Cardiac fibroblast (primary cell): ENCODE measurements at regions not wholly inside any gene's neighbourhood (a gene's known extent, or its start where the extent isn't known, plus 50 kb on each side); places are given as distances from the start of the nearest gene placed in this dataset.

Source experiments
- DNase-seq, 2 donors: peaks; one replicate each; pipeline versions ENCODE4 v3.0.0 to v3.0.0-alpha.2; 2010; ENCODE audit warnings: low read depth in 2 of 2
- H3K4me3 ChIP-seq, 2 donors: replicated peaks in 1 of 2; 1 replicate in 1 of 2; 2 replicates in 1 of 2; pipeline ENCODE4 v1.5.1; 2011; ENCODE audit warnings: low read depth in 2 of 2, low read length in 2 of 2, mild to moderate bottlenecking in 2 of 2, moderate library complexity in 1 of 2
- CTCF ChIP-seq: IDR thresholded peaks from one replicate; pipeline ENCODE4 v1.5.1; 2011; ENCODE audit warnings: low read depth, mild to moderate bottlenecking, low read length, inconsistent platforms

GRCh38 chr7:68458010-68458908 is 1140.0 kb upstream of the AUTS2 start:
- DNase-seq: no peak

GRCh38 chr7:68461430-68461829 is 1136.8 kb upstream of the AUTS2 start:
- TF ChIP-seq CTCF: no peak
- no peak overlapping the region for H3K4me3 ChIP-seq
- peak in 1 of 2 donors; percentile 19 for DNase-seq

More at GRCh38 chr7:68458010-68458908, 1140.0 kb upstream of the AUTS2 start:
- no peak for TF ChIP-seq CTCF
- H3K4me3 ChIP-seq: no peak overlapping the region

DNA sequence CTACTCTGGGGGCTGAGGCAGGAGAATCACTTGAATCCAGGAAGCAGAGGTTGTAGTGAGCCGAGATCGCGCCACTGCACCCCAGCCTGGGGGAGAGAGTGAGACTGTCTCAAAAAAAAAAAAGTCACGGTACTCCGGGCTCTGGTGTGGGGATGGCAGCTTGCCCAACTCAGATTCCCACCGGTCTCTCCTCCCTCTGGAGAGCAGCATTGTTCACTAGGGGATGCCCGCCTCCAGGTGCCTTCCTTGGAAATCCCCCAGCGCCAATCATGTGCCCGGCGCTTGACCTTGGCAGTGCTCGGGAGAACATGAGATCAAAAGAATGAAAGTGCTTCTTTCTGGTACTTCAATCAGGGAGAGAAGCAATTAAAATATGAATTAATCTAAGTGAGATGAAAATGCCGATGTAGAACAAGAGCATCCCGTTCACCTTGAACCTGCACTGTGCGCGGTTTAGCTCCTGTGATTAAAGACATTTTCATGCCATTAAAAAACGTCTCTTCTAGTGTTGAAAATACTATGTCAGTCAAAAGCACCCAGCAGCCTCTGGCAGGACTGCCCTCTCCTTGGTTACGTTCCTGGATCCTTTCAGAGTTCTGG is 1127.3 kb upstream of the AUTS2 start:
- DNase-seq: no peak
- no peak for TF ChIP-seq CTCF
- no peak overlapping the region for H3K4me3 ChIP-seq

DNA sequence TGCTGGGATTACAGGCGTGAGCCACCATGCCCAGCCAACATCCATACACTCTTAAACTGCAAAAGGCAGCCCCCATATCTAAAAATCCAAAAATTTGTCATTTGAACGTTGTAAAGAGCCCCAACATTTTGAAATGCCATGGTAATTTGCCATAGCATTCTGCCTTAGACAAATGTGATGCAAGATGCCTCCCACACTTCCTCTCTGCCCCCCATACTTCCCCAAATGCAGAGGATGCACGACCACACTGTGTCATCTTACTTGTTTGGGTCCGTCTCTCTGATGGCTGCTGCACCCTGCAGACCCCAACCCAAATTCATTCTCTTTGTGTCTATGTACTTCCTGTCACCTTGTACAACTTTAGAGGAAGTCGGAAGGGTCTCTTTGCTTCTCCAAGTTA is 1125.6 kb upstream of the AUTS2 start:
- no peak for TF ChIP-seq CTCF
- no peak overlapping the region for H3K4me3 ChIP-seq
- DNase-seq: no peak

GRCh38 chr7:68474661-68475216 is 1123.5 kb upstream of the AUTS2 start:
- no peak for TF ChIP-seq CTCF
- no peak for DNase-seq
- no peak overlapping the region for H3K4me3 ChIP-seq

DNA sequence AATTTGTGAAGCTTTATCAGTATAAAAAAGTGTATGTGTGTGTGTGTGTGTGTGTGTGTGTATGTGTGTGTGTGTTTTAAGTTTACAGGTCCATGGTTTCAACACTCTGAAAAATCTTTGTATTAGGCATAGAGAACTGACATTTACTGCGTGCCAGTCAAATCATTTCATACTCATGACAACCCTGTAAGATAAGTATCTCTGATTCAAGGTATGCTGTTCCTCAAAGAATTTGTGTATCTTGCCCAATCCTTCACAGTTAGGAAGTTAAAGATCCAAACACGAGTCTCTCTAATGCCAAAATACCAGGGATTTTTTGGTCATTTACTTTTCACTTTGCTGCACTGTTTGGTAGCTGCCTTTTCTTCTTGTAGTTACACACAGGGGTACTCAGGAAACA is 1121.3 kb upstream of the AUTS2 start:
- H3K4me3 ChIP-seq: no peak overlapping the region
- TF ChIP-seq CTCF: no peak
- no peak for DNase-seq
